ENCODE measurements at regions not wholly inside any gene's neighbourhood (a gene's known extent, or its start where the extent isn't known, plus 50 kb on each side); places are given as distances from the start of the nearest gene placed in this dataset.

DNA sequence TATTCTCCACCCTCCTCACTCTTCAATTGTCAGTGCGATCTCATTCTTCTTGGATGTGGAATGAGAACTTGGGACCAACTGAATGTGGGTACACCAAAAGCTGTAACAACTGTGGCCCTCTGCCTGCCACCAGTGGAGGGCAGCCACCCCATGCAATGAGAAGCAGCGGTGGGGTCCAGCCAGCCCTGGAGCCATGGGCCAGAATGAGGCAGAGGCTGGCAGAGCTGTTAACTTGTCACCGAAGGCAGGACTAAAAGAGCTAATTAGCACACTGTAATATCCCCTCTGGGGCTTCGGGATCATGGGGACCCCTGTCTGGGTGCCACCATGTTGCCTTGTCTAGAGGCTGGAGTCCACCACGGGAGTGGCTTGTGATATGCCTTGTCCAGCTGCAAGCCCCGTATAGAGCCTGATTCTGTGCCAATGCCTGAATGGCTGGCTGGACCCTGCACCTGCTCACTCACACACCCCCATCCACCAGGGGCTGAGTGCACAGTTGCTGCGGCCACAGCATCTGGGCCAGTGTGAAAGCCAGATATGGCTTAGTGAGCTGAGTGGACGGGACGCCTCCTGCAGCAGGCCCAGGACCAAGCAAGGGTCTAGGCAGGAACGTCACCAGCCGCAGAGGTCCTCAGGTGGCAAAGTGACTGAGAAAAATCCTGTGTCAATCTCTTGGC, 680.5 kb downstream of the DSC3 start:
- Histone ChIP-seq H2AFZ (ENCODE audit: low read length) (peak overlapping the region; percentile 78), H3K36me3 (ENCODE audit: control insufficient read depth in 2 of 4, insufficient read depth in 4 of 4, low read length in 3 of 4) (no peaks in the 10 kb centered on the region), H3K4me1 (replicated peaks in 1 of 4; ENCODE audit: control insufficient read depth in 3 of 4, insufficient read depth in 4 of 4, low read length in 3 of 4) (no peaks in the 10 kb centered on the region), H4K91ac (replicated peaks; ENCODE audit: insufficient read length, low read length) (no peak overlapping the region), H3K4me2 (ENCODE audit: insufficient read depth in 1 of 2, low read depth in 2 of 2, low read length in 2 of 2) (no peak overlapping the region), H3K79me1 (ENCODE audit: low read depth, low read length) (no peaks in the 10 kb centered on the region), H3K79me2 (ENCODE audit: control insufficient read depth in 1 of 2, insufficient read depth in 2 of 2, low read length in 2 of 2) (no peaks in the 10 kb centered on the region), H3K23ac (ENCODE audit: insufficient read length) (no peak overlapping the region), H3K4me3 (ENCODE audit: extremely low read depth in 1 of 4, insufficient read depth in 2 of 4, low read depth in 3 of 4, low read length in 4 of 4) (no peak overlapping the region), H2BK15ac (ENCODE audit: low read length) (no peak overlapping the region), H3K9ac (replicated peaks in 1 of 4; ENCODE audit: extremely low read depth in 1 of 4, low read depth in 3 of 4, low read length in 3 of 4) (no peak overlapping the region), H3K56ac (replicated peaks; ENCODE audit: insufficient read length, low read depth, low read length) (no peak overlapping the region), H2BK5ac (ENCODE audit: low read depth, low read length) (no peak overlapping the region), H2BK20ac (ENCODE audit: low read length) (no peak overlapping the region), H4K8ac (ENCODE audit: extremely low read depth, insufficient read depth, low read length) (peak overlapping the region; percentile 5; the same call in 1 of the 2 replicates), H3K27me3 (replicated peaks in 1 of 4; ENCODE audit: control insufficient read depth in 3 of 4, extremely low read depth in 1 of 4, insufficient read depth in 3 of 4, low read length in 3 of 4) (no peaks in the 10 kb centered on the region), H2AK5ac (ENCODE audit: low read depth, low read length) (no peak overlapping the region), H2BK12ac (ENCODE audit: low read depth, low read length) (no peak overlapping the region), H3K14ac (ENCODE audit: insufficient read length) (no peak overlapping the region), H2BK120ac (replicated peaks; ENCODE audit: low read depth, low read length) (no peak overlapping the region), H3K18ac (ENCODE audit: extremely low read depth, low read length) (no peak overlapping the region), H4K5ac (ENCODE audit: insufficient read length, low read depth, low read length) (no peak overlapping the region), H4K20me1 (replicated peaks in 1 of 2; ENCODE audit: control insufficient read depth in 1 of 2, insufficient read depth in 2 of 2, low read length in 2 of 2) (no peaks in the 10 kb centered on the region), H3K9me3 (ENCODE audit: insufficient read depth in 2 of 2, low read depth in 1 of 2, low read length in 1 of 2) (no peaks in the 10 kb centered on the region), H3K4ac (replicated peaks; ENCODE audit: insufficient read length, low read depth, low read length) (no peak overlapping the region), H3K27ac (ENCODE audit: low read depth, low read length) (no peak overlapping the region), H3K23me2 (ENCODE audit: low read depth, low read length) (no peaks in the 10 kb centered on the region)
- 91% methylated on average over 11 of the region's 11 CpGs; no CpG with 5 or more reads in 1 of the 2 experiments for WGBS, 2 experiments (ENCODE audit: extremely low coverage in 1 of 2, insufficient coverage in 1 of 2, insufficient read length in 1 of 2, insufficient replicate concordance in 2 of 2, low coverage in 1 of 2, low lambda C conversion rate in 2 of 2, missing lambda C conversion rate in 1 of 2)
- no peak for FAIRE-seq
- no peak for DNase-seq (ENCODE audit: low read depth in 1 of 2, low spot score in 2 of 2)
- POLR2A ChIA-PET (ENCODE audit: partially characterized antibody): no interaction called here
- TF ChIP-seq BCL11A (IDR thresholded peaks at IDR 0.05; ENCODE audit: low read depth in 2 of 2, low read length in 2 of 2) (no peak), POLR2A (IDR thresholded peaks at IDR 0.05; ENCODE audit: control extremely low read depth in 1 of 2, low read depth in 2 of 2, low read length in 2 of 2) (no peak), SRF (IDR thresholded peaks at IDR 0.05; ENCODE audit: low read depth, low read length) (no peak), TAF1 (IDR thresholded peaks at IDR 0.05; ENCODE audit: low read depth, low read length) (no peak), RAD21 (IDR thresholded peaks at IDR 0.05 in 1 of 2, conservative IDR thresholded peaks at IDR 0.05 in 1 of 2; ENCODE audit: low read depth in 2 of 2, low read length in 2 of 2) (peak; percentile 57 to 61)
- TF ChIP-seq, protein P1, sequence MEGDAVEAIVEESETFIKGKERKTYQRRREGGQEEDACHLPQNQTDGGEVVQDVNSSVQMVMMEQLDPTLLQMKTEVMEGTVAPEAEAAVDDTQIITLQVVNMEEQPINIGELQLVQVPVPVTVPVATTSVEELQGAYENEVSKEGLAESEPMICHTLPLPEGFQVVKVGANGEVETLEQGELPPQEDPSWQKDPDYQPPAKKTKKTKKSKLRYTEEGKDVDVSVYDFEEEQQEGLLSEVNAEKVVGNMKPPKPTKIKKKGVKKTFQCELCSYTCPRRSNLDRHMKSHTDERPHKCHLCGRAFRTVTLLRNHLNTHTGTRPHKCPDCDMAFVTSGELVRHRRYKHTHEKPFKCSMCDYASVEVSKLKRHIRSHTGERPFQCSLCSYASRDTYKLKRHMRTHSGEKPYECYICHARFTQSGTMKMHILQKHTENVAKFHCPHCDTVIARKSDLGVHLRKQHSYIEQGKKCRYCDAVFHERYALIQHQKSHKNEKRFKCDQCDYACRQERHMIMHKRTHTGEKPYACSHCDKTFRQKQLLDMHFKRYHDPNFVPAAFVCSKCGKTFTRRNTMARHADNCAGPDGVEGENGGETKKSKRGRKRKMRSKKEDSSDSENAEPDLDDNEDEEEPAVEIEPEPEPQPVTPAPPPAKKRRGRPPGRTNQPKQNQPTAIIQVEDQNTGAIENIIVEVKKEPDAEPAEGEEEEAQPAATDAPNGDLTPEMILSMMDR (IDR thresholded peaks at IDR 0.05; ENCODE audit: control extremely low read depth in 1 of 3, insufficient read depth in 1 of 3, low read depth in 1 of 3, low read length in 3 of 3): peak; percentile 14 to 29 (median 25); a peak in 3 of 4 replicates
- CTCF ChIA-PET (ENCODE audit: partially characterized antibody): interaction anchor here (1.1 to 2.2 kb wide), 9 partner anchors 9 to 538 kb away, joined by 3 to 8 read pairs (median 3); no protein-coding TSS in a partner anchor
